ENCODE measurements at regions not wholly inside any gene's neighbourhood (a gene's known extent, or its start where the extent isn't known, plus 50 kb on each side); places are given as distances from the start of the nearest gene placed in this dataset.

GRCh38 chr5:3843706-3844105 lies 248.1 kb downstream of the IRX1 start:
- no peaks in the 10 kb centered on the region for H3K27me3 ChIP-seq
- no peaks in the 10 kb centered on the region for H3K4me1 ChIP-seq
- ATAC-seq (ENCODE audit: low FRiP score in 2 of 2) (no peak), DNase-seq (no peak)
- no peak overlapping the region for H3K4me3 ChIP-seq
- no peaks in the 10 kb centered on the region for H3K9me3 ChIP-seq
- no peak overlapping the region for H3K27ac ChIP-seq
- H3K36me3 ChIP-seq, result no peaks in the 10 kb centered on the region
- TF ChIP-seq CTCF (IDR thresholded peaks at IDR 0.05), result no peak
- TF ChIP-seq EP300 (IDR thresholded peaks at IDR 0.05), result no peak
- no peak for TF ChIP-seq POLR2A (IDR thresholded peaks at IDR 0.05)
- TF ChIP-seq POLR2AphosphoS5 (IDR thresholded peaks at IDR 0.05), result no peak
- WGBS, 2 donors, result 48 to 57% methylated on average over 6 of the region's 6 CpGs

- Histone ChIP-seq H3K27ac (no peak overlapping the region), H3K9me3 (no peaks in the 10 kb centered on the region), H3K4me3 (no peak overlapping the region), H3K36me3 (no peaks in the 10 kb centered on the region), H3K27me3 (no peaks in the 10 kb centered on the region), H3K4me1 (no peaks in the 10 kb centered on the region)
- DNase-seq, result no peak
- TF ChIP-seq POLR2AphosphoS5 (IDR thresholded peaks at IDR 0.05), result no peak
- no peak for TF ChIP-seq CTCF (IDR thresholded peaks at IDR 0.05)
- 76 to 80% methylated on average over 7 of the region's 7 CpGs for WGBS, 2 donors
- ATAC-seq (ENCODE audit: low FRiP score in 2 of 2), result no peak
Observed at GRCh38 chr5:3844266-3844665, 248.6 kb downstream of the IRX1 start.

- H3K9me3 ChIP-seq, result no peaks in the 10 kb centered on the region
- ATAC-seq (ENCODE audit: low FRiP score in 2 of 2), result no peak
Observed at GRCh38 chr5:3845230-3845629, 249.6 kb downstream of the IRX1 start.

GRCh38 chr5:3852161-3852916 lies 256.7 kb downstream of the IRX1 start:
- WGBS, 2 donors, result 57 to 79% methylated on average over 12 to 13 of the region's 13 CpGs
- ATAC-seq (ENCODE audit: low FRiP score in 2 of 2), result peak in 1 of 2 donors; percentile 48

More at GRCh38 chr5:3845230-3845629, 249.6 kb downstream of the IRX1 start:
- 70 to 86% methylated on average over 5 of the region's 5 CpGs for WGBS, 2 donors
- H3K27ac ChIP-seq, result no peak overlapping the region
- H3K4me1 ChIP-seq, result no peaks in the 10 kb centered on the region
- H3K27me3 ChIP-seq, result no peaks in the 10 kb centered on the region
- TF ChIP-seq EP300 (IDR thresholded peaks at IDR 0.05) (no peak), POLR2AphosphoS5 (IDR thresholded peaks at IDR 0.05) (no peak), CTCF (IDR thresholded peaks at IDR 0.05) (no peak), POLR2A (IDR thresholded peaks at IDR 0.05) (no peak)
- H3K4me3 ChIP-seq, result no peak overlapping the region
- no peak for DNase-seq
- H3K36me3 ChIP-seq, result no peaks in the 10 kb centered on the region

More at GRCh38 chr5:3852161-3852916, 256.7 kb downstream of the IRX1 start:
- no peaks in the 10 kb centered on the region for H3K4me1 ChIP-seq
- H3K27me3 ChIP-seq, result no peaks in the 10 kb centered on the region
- H3K36me3 ChIP-seq, result no peaks in the 10 kb centered on the region
- H3K4me3 ChIP-seq, result no peak overlapping the region
- no peak for TF ChIP-seq POLR2A (IDR thresholded peaks at IDR 0.05)
- no peak for TF ChIP-seq POLR2AphosphoS5 (IDR thresholded peaks at IDR 0.05)
- TF ChIP-seq EP300 (IDR thresholded peaks at IDR 0.05), result no peak
- no peak for TF ChIP-seq CTCF (IDR thresholded peaks at IDR 0.05)
- peak in 1 of 2 donors; percentile 49 for DNase-seq
- H3K27ac ChIP-seq, result no peak overlapping the region
- no peaks in the 10 kb centered on the region for H3K9me3 ChIP-seq
